ENCODE measurements at regions not wholly inside any gene's neighbourhood (a gene's known extent, or its start where the extent isn't known, plus 50 kb on each side); places are given as distances from the start of the nearest gene placed in this dataset.

- TF ChIP-seq POLR2A (IDR thresholded peaks at IDR 0.05) (no peak), CTCF (IDR thresholded peaks at IDR 0.05) (no peak)
Observed at GRCh38 chr11:69427906-69428880, 53.3 kb upstream of the LINC01488 start.
